Kidney (tissue), 13 donors: ENCODE measurements at regions not wholly inside any gene's neighbourhood (a gene's known extent, or its start where the extent isn't known, plus 50 kb on each side); places are given as distances from the start of the nearest gene placed in this dataset.

ENCODE experiments used
- DNase-seq, 5 donors: peaks; one replicate each; pipeline ENCODE4 v3.0.0-alpha.2; 2013 to 2020
- FAIRE-seq: peaks from 2 replicates; lab custom pipeline; 2012; peaks lifted over from hg19 to GRCh38; lab: Jason Lieb, UNC
- H3K27ac ChIP-seq, 2 donors: one replicate each; pipeline ENCODE4 v1.7.0; 2013; ENCODE audit warnings: low read depth in 2 of 2, low read length in 2 of 2, inconsistent platforms in 1 of 2
- H3K27me3 ChIP-seq: one replicate; pipeline ENCODE4 v1.7.1; 2013; ENCODE audit warnings: low read length, inconsistent platforms; ENCODE audit not compliant: control insufficient read depth, insufficient read depth
- H3K36me3 ChIP-seq, 3 donors: one replicate each; pipeline versions ENCODE4 v1.7.0 to v1.7.1; 2013; ENCODE audit warnings: low read length in 3 of 3, control low read depth in 1 of 3, inconsistent platforms in 1 of 3; ENCODE audit not compliant: insufficient read depth in 3 of 3, control insufficient read depth in 2 of 3
- H3K4me1 ChIP-seq, 3 donors: one replicate each; pipeline versions ENCODE4 v1.7.0 to v1.7.1; 2013; ENCODE audit warnings: low read length in 3 of 3, inconsistent platforms in 1 of 3, low read depth in 1 of 3; ENCODE audit not compliant: control insufficient read depth in 2 of 3, insufficient read depth in 2 of 3
- H3K4me3 ChIP-seq, 3 donors: one replicate each; pipeline versions ENCODE4 v1.7.0 to v1.8.1; 2013; ENCODE audit warnings: low read length in 3 of 3, control low read depth in 1 of 3, inconsistent platforms in 1 of 3
- H3K9ac ChIP-seq, 3 donors: one replicate each; pipeline versions ENCODE4 v1.7.0 to v1.7.1; 2013; ENCODE audit warnings: low read length in 3 of 3, control low read depth in 1 of 3, inconsistent platforms in 1 of 3
- H3K9me3 ChIP-seq, 3 donors: one replicate each; pipeline versions ENCODE4 v1.7.0 to v1.7.1; 2013; ENCODE audit warnings: low read length in 3 of 3, control low read depth in 1 of 3, inconsistent platforms in 1 of 3; ENCODE audit not compliant: control insufficient read depth in 2 of 3, insufficient read depth in 1 of 3
- CTCF ChIP-seq: IDR thresholded peaks from 3 replicates; pipeline ENCODE4 v1.5.1; 2012; ENCODE audit warnings: mild to moderate bottlenecking, moderate library complexity, borderline replicate concordance; ENCODE audit not compliant: insufficient read depth; ENCODE audit errors: extremely low read depth
- intact Hi-C: fragments of 100-400 bp; cut with DNase I; formaldehyde crosslinking; loops from one replicate; pipeline ENCODE4 v1.11.1; 2022
- donor health status: control.
- donor health status: control.
- donor health status: control.
- donor health status: control.
- donor health status: control.
- donor health status: DM: yes; HTN: yes; CAD: no.
- donor health status: Normal renal cell carcinoma (clear cell type).

DNA sequence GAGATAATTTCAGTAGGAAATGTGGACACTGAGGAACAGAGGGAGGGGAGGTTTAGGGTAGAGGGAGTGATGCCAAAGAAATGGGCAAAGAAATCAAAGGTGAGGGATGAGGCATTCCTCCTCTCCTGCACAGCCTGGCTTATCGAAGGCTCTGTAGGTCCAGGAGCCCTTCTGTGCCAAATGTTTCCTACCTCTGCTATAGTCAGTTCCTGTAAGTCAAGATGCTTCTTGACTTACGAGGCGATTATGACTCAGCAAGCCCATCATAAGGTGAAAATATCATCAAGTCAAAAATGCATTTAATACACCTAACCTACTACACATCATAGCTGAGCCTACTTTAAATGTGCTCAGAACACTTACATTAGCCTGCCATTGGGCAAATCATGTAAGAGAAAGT, 60.0 kb upstream of the ARHGAP24 start:
- no peaks in the 10 kb centered on the region for H3K36me3 ChIP-seq
- intact Hi-C loops = no loop called here
- H3K27ac ChIP-seq = no peak overlapping the region
- no peak overlapping the region for H3K9ac ChIP-seq
- DNase-seq = no peak
- TF ChIP-seq CTCF = no peak
- H3K27me3 ChIP-seq = no peaks in the 10 kb centered on the region
- no peaks in the 10 kb centered on the region for H3K4me1 ChIP-seq
- no peak overlapping the region for H3K4me3 ChIP-seq
- no peaks in the 10 kb centered on the region for H3K9me3 ChIP-seq
- FAIRE-seq = no peak

GRCh38 chr4:85416094-85416493, 58.9 kb upstream of the ARHGAP24 start:
- no peaks in the 10 kb centered on the region for H3K9me3 ChIP-seq
- intact Hi-C loops = no loop called here
- TF ChIP-seq CTCF = no peak
- H3K27me3 ChIP-seq = no peaks in the 10 kb centered on the region
- DNase-seq (no peak), FAIRE-seq (no peak)
- no peaks in the 10 kb centered on the region for H3K36me3 ChIP-seq
- H3K9ac ChIP-seq = no peak overlapping the region
- no peak overlapping the region for H3K27ac ChIP-seq
- H3K4me3 ChIP-seq = no peak overlapping the region
- H3K4me1 ChIP-seq = no peaks in the 10 kb centered on the region

GRCh38 chr4:85419103-85419502, 55.8 kb upstream of the ARHGAP24 start:
- DNase-seq = no peak
- H3K4me3 ChIP-seq = no peak overlapping the region
- FAIRE-seq = no peak
- H3K4me1 ChIP-seq = no peaks in the 10 kb centered on the region
- no peaks in the 10 kb centered on the region for H3K36me3 ChIP-seq
- H3K27me3 ChIP-seq = no peaks in the 10 kb centered on the region
- no peak overlapping the region for H3K9ac ChIP-seq
- H3K9me3 ChIP-seq = no peaks in the 10 kb centered on the region
- H3K27ac ChIP-seq = no peak overlapping the region
- TF ChIP-seq CTCF = no peak
- intact Hi-C loops = no loop called here

- intact Hi-C loops = no loop called here
- no peak overlapping the region for H3K27ac ChIP-seq
- FAIRE-seq (no peak), DNase-seq (peak in 4 of 5 donors; percentile 59 to 86 (median 76))
- no peaks in the 10 kb centered on the region for H3K9me3 ChIP-seq
- no peaks in the 10 kb centered on the region for H3K27me3 ChIP-seq
- H3K36me3 ChIP-seq = no peaks in the 10 kb centered on the region
- no peaks in the 10 kb centered on the region for H3K4me1 ChIP-seq
- no peak overlapping the region for H3K4me3 ChIP-seq
- no peak overlapping the region for H3K9ac ChIP-seq
- no peak for TF ChIP-seq CTCF
Observed at GRCh38 chr4:85420831-85421230, 54.1 kb upstream of the ARHGAP24 start.
